Colonic mucosa (tissue), 4 donors: ENCODE measurements at regions not wholly inside any gene's neighbourhood (a gene's known extent, or its start where the extent isn't known, plus 50 kb on each side); places are given as distances from the start of the nearest gene placed in this dataset.
"Not testable (repeated sequence)": the region's sequence is repeated elsewhere in the genome, so short reads cannot be mapped to it uniquely, and the experiment has no call there.

Experiments
- DNase-seq: peaks from one replicate; pipeline ENCODE4 v3.0.0-alpha.2; 2020
- H3K27ac ChIP-seq: fragments of 200-600 bp; one replicate; pipeline ENCODE4 v1.8.0; 2021
- H3K27me3 ChIP-seq: fragments of 200-600 bp; one replicate; pipeline ENCODE4 v1.8.0; 2021
- H3K36me3 ChIP-seq: fragments of 200-600 bp; one replicate; pipeline ENCODE4 v1.8.0; 2021
- H3K4me1 ChIP-seq: fragments of 200-600 bp; one replicate; pipeline ENCODE4 v1.8.0; 2021; ENCODE audit warnings: mild to moderate bottlenecking
- H3K4me3 ChIP-seq: fragments of 200-600 bp; one replicate; pipeline ENCODE4 v1.8.0; 2021
- H3K9ac ChIP-seq, 2 donors: one replicate each; pipeline ENCODE4 v1.7.0; 2013; ENCODE audit warnings: control low read depth in 2 of 2, low read depth in 2 of 2, low read length in 2 of 2
- H3K9me3 ChIP-seq: fragments of 200-600 bp; one replicate; pipeline ENCODE4 v1.8.0; 2021
- intact Hi-C: fragments of 100-400 bp; cut with DNase I; formaldehyde crosslinking; loops from one replicate; pipeline ENCODE4 v1.14.1; 2022
- donor health status: healthy.
- donor health status: DM: no; HTN: no; CAD: no.
- donor health status: DM: no; HTN: no; CAD: no.

DNA sequence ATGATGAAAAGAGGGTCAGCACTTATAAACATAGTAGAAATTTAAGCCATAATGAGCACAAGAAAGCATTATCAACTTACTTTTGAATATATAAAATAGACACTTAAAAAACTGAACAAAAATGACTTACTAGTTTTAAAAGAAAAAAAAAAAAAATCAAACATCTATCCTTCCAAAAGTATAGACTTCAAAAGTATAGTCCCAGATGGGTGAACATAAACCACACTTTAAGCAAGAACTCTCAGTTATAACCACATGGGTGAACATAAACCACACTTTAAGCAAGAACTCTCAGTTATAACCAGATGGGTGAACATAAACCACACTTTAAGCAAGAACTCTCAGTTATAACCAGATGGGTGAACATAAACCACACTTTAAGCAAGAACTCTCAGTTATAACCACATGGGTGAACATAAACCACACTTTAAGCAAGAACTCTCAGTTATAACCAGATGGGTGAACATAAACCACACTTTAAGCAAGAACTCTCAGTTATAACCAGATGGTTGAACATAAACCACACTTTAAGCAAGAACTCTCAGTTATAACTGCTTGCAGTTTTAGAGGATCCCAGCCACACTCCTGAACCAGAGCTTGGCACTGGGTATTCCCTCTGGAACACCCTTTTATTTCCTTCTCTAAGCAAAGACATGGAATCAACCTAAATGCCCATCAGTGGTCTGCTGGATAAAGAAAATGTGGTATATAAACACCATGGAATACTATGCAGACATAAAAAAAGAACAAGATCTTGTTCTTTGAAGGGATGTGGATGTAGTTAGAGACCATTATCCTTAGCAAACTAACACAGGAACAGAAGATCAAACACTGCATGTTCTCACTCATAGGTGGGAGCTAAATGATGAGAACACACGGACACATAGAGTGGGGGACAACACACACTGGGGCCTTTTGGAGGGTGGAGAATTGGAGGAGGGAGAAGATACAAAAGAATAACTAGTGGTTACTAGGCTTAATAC, 82.6 kb upstream of the AGAP9 start:
- H3K9ac ChIP-seq, H3K4me1 ChIP-seq, H3K36me3 ChIP-seq, DNase-seq, H3K27me3 ChIP-seq, H3K27ac ChIP-seq, intact Hi-C loops, H3K9me3 ChIP-seq, H3K4me3 ChIP-seq: not testable (repeated sequence)

- H3K4me3 ChIP-seq: not testable (repeated sequence)
Observed at GRCh38 chr10:47600604-47601003, 77.2 kb upstream of the AGAP9 start.

DNA sequence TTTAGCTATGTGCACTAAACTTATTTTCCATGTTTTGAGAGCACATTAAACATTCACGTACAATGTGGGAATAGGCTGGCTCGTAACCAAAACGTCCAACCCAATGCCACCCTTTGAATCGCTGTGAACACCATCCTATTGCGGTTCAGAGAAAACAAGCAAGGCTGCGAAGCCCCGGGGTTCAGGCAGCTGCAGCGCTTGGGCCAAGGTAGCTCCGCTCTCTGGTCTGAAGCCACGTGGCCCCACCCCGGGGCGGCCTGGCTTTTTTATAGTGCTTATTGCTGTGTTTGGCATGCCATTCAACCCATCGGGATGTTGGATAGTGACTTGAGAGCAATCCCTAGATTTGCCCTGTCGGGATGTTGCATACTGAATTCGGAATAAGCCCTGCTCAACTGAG, 76.7 kb upstream of the AGAP9 start:
- H3K9ac ChIP-seq, intact Hi-C loops, DNase-seq, H3K4me1 ChIP-seq, H3K36me3 ChIP-seq, H3K27ac ChIP-seq, H3K9me3 ChIP-seq, H3K27me3 ChIP-seq, H3K4me3 ChIP-seq: not testable (repeated sequence)

More at GRCh38 chr10:47600604-47601003, 77.2 kb upstream of the AGAP9 start:
- H3K9me3 ChIP-seq, H3K9ac ChIP-seq, intact Hi-C loops, H3K27me3 ChIP-seq, DNase-seq, H3K36me3 ChIP-seq, H3K4me1 ChIP-seq, H3K27ac ChIP-seq: not testable (repeated sequence)

GRCh38 chr10:47599657-47600056, 76.2 kb upstream of the AGAP9 start:
- H3K27me3 ChIP-seq, DNase-seq, H3K27ac ChIP-seq, H3K4me3 ChIP-seq, H3K36me3 ChIP-seq, H3K9ac ChIP-seq, H3K4me1 ChIP-seq, intact Hi-C loops, H3K9me3 ChIP-seq: not testable (repeated sequence)

DNA sequence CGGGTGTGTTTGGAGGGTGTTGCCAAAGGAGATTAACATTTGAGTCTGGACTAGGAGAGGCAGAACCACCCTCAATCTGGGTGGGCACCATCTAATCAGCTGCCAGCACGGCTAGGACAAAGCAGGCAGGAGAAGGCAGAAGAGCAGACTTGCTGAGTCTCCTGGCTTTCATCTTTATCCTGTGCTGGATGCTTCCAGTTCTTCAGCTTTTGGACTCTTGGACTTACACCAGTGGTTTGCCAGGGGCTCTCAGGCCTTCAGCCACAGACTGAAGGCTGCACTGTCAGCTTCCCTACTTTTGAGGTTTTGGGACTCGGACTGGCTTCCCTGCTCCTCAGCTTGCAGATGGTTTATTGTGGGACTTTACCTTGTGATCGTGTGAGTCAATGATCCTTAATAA, 70.4 kb upstream of the AGAP9 start:
- H3K27me3 ChIP-seq, intact Hi-C loops: not testable (repeated sequence)

DNA sequence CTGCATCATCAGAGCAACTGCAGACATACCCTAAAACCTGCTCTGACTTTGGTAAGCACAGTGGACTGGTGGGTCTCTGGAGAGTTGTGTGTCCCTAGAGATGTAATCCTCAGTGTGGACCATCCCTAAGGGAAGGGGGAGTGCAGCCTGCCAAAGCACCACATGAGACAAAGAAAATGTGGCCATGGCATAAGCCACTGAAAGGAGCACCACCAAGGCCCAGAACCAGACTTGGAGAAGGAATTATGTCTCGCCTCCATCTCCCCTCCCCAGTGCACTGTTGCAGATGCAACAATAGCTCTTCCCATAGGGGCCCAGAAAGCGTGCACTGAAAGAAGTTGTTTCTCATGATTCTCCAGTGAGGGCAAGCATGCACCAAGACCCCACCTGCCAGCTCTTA, 69.7 kb upstream of the AGAP9 start:
- DNase-seq, H3K4me3 ChIP-seq, H3K27ac ChIP-seq, H3K9me3 ChIP-seq, intact Hi-C loops, H3K27me3 ChIP-seq, H3K36me3 ChIP-seq, H3K9ac ChIP-seq, H3K4me1 ChIP-seq: not testable (repeated sequence)

More for the DNA sequence above, 70.4 kb upstream of the AGAP9 start:
- not testable (repeated sequence) for DNase-seq, H3K36me3 ChIP-seq, H3K4me1 ChIP-seq, H3K9ac ChIP-seq, H3K4me3 ChIP-seq, H3K27ac ChIP-seq, H3K9me3 ChIP-seq

- H3K27ac ChIP-seq, H3K4me3 ChIP-seq, H3K36me3 ChIP-seq, H3K9ac ChIP-seq, H3K27me3 ChIP-seq, DNase-seq, H3K9me3 ChIP-seq, intact Hi-C loops, H3K4me1 ChIP-seq: not testable (repeated sequence)
Observed at GRCh38 chr10:47590956-47591355, 67.5 kb upstream of the AGAP9 start.

GRCh38 chr10:47590534-47590933, 67.1 kb upstream of the AGAP9 start:
- H3K9me3 ChIP-seq, intact Hi-C loops, H3K4me3 ChIP-seq, H3K36me3 ChIP-seq, H3K27me3 ChIP-seq, H3K27ac ChIP-seq, DNase-seq, H3K4me1 ChIP-seq, H3K9ac ChIP-seq: not testable (repeated sequence)

- not testable (repeated sequence) for DNase-seq
Observed at GRCh38 chr10:47582051-47582450, 58.6 kb upstream of the AGAP9 start.

GRCh38 chr10:47580063-47580462, 56.6 kb upstream of the AGAP9 start:
- H3K9me3 ChIP-seq, H3K4me1 ChIP-seq, H3K27ac ChIP-seq, intact Hi-C loops, H3K4me3 ChIP-seq, H3K36me3 ChIP-seq, DNase-seq, H3K9ac ChIP-seq, H3K27me3 ChIP-seq: not testable (repeated sequence)

More at GRCh38 chr10:47582051-47582450, 58.6 kb upstream of the AGAP9 start:
- H3K4me3 ChIP-seq, H3K4me1 ChIP-seq, H3K9ac ChIP-seq, H3K36me3 ChIP-seq, H3K27ac ChIP-seq, H3K27me3 ChIP-seq, intact Hi-C loops, H3K9me3 ChIP-seq: not testable (repeated sequence)

DNA sequence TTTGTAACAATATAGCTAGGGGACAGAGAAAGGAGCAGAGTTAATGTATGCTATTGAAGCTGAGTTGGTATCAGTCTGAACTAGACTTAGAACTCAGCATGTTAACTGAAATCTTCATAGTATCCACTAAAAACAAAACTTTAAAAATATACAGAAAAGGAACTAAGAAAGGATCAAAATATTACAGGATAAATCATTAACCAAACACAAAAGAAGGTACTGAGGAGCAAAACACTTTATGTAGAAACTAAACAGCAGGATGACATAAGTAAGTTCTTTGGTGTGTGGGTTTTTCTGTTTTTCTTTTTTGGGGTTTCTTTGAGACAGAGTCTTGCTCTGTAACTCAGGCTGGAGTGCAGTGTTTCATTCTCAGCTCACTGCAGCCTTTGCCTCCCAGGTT, 55.1 kb upstream of the AGAP9 start:
- H3K9ac ChIP-seq, H3K36me3 ChIP-seq, H3K27ac ChIP-seq, H3K9me3 ChIP-seq, H3K4me1 ChIP-seq, intact Hi-C loops, H3K27me3 ChIP-seq, DNase-seq, H3K4me3 ChIP-seq: not testable (repeated sequence)
